ENCODE measurements at regions not wholly inside any gene's neighbourhood (a gene's known extent, or its start where the extent isn't known, plus 50 kb on each side); places are given as distances from the start of the nearest gene placed in this dataset.

DNA sequence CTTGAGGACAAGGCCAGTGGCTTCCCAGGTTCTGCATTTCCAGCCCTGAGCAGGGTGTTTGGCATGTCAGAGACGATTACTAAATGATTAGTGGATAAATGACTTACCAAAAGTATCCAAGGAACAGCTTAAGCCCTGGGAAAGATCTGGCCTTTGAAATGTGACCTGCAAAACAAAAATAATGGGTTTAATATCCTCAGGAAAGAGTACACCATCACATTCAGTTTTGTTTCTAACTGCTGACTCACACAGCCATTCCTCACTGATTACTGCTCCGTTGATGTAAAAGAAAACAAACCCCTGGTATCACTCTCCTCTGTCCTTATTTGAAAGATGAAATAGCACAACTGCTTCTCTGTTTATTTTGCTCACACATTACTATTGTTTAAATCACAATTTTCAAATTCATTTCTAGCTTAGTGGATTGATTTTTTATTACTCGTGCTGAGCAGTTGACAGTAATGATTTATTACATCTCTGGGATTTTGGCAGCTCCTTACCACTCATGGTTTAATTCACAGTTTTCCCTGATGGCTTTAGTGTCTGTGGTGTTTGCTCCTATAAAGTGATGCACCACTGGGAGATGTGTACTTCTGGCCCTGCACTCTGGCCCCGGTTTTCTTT lies 117.0 kb downstream of the CBLL2 start:
- TF ChIP-seq, protein P1, sequence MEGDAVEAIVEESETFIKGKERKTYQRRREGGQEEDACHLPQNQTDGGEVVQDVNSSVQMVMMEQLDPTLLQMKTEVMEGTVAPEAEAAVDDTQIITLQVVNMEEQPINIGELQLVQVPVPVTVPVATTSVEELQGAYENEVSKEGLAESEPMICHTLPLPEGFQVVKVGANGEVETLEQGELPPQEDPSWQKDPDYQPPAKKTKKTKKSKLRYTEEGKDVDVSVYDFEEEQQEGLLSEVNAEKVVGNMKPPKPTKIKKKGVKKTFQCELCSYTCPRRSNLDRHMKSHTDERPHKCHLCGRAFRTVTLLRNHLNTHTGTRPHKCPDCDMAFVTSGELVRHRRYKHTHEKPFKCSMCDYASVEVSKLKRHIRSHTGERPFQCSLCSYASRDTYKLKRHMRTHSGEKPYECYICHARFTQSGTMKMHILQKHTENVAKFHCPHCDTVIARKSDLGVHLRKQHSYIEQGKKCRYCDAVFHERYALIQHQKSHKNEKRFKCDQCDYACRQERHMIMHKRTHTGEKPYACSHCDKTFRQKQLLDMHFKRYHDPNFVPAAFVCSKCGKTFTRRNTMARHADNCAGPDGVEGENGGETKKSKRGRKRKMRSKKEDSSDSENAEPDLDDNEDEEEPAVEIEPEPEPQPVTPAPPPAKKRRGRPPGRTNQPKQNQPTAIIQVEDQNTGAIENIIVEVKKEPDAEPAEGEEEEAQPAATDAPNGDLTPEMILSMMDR (IDR thresholded peaks at IDR 0.05; ENCODE audit: extremely low read depth, missing control alignments): no peak

DNA sequence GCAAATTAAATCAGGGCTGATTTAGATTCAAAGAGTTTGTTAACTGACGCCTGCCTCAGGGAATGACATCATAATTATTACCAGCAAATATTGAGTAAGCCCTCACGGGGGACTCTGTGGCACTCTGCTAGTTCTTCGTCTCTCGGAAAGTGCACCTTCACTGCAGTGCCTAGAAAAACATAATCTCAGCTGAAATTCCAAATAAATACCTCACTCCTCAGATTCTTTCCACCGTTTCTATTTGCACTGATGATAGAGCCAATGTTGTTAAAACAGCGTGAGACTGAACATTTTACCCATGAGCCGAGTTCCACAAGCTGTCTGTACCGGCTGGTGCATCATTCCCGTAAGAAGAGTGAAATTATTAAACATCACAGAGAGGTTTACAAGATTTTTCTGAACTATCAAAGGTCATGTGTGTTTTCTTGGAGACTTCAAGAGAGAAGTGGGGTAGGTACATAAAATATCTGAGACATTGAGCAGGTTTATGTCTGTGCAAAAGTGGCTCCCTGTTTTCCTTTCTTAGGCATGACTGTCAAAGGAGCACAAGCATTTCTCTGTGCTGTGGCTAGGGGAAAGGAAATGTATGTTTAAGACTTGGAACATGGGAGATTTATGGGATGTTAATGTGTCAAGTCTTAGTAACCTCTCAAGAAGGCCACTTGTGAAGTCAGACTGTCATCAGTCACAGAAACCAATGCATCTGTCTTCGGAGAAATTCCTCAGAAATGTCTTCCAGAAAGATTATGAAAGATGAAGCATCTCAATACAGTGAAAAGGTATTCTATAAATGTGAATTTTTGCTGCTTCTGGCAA lies 119.6 kb downstream of the CBLL2 start:
- DNase-seq (ENCODE audit: low spot score): no peak
- TF ChIP-seq, protein P1 (IDR thresholded peaks at IDR 0.05; ENCODE audit: extremely low read depth, missing control alignments): no peak

More for the DNA sequence above, 117.0 kb downstream of the CBLL2 start:
- DNase-seq (ENCODE audit: low spot score): no peak

DNA sequence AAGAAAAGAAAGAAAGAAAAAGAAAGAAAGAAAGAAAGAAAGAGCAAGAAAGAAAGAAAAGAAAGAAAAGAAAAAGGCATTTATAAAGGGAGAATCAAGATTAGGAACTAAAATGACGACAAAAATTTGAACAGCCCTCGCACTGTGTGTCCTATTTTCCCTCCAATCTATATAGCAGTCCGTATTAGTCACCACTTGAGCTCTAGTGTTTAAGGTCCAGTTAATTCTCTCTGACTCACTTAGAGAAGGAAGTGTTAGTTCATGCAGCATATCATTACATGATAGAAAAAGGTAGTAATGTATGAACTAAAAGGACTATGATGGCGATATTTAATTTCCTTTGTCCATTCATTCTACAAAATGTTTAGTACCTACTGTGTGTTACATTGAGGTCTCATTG lies 122.7 kb downstream of the CBLL2 start:
- no peak for DNase-seq (ENCODE audit: low spot score)
- TF ChIP-seq, protein P1 (IDR thresholded peaks at IDR 0.05; ENCODE audit: extremely low read depth, missing control alignments): no peak

DNA sequence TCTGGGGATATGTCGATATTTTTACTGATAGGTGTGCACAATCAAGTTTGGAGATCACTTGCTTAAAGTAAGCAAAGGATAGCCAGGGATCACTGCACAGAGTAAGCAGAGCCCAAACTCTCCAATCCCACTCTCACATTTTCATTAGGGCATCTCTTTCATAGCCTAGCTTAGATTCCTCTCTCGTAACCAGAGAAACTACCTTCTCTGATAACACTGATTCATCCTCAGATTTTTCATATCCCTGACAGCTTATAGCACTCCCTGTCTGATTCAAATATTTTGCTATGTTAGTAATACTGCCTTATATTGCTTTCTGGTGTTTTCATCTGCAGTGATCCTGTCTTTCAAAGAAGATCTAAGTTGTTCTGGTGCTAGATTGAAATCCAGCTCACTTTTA lies 123.7 kb downstream of the CBLL2 start:
- no peak for DNase-seq (ENCODE audit: low spot score)
- TF ChIP-seq, protein P1 (IDR thresholded peaks at IDR 0.05; ENCODE audit: extremely low read depth, missing control alignments): no peak

DNA sequence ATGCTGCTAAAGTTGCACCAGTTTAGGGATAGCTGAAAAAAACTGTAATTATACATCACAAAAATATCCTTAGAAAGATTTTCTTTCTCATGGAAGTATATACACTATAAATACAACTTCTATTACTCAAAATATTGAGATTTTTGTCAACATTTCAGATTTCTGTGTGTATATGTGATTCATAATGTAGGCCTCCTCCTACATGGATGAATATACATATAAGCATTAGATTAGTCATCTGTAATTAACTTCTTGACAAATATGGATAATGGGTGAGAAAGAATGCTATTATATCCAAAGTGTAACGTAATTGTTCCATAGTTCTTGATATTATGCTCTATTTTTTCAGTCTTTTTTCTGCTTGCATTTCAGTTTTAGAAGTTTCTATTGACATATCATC lies 124.9 kb downstream of the CBLL2 start:
- no peak for DNase-seq (ENCODE audit: low spot score)
- TF ChIP-seq, protein P1 (IDR thresholded peaks at IDR 0.05; ENCODE audit: extremely low read depth, missing control alignments): no peak

DNA sequence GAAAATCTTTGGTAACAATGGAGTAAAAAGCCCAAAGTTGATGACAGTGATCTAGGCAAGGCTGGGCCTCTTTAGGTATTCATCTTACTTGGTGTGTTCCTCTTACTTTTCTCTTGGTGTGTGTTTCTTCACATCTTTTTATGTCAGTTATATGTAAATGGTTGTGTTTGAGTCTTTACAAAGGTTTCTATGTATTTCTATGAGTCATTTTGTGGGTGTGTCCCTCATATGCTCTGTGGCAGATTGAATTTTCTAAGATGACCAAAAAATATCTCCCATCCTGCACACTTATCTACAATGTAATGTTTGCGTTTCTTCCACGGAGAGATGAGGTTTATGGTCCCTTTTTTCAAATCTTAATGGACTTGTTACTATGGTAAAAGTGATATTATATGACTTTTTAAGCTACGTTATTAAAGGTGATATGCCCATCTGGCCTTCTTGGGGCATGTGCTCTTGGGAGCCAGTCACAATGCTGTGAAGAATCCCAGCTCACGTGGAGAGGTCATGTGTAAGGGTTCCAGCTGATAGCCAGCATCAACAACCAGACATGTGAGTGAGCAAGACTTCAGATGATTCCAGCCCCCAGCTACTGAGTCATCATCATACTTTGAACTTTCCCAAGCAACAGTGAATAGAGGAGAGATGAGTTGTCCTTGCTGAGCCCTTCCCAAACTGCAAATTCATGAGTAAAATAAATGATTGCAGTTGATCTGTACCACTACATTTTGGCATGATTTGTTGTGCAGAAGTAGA lies 126.9 kb downstream of the CBLL2 start:
- DNase-seq (ENCODE audit: low spot score): no peak
- TF ChIP-seq, protein P1 (IDR thresholded peaks at IDR 0.05; ENCODE audit: extremely low read depth, missing control alignments): no peak

DNA sequence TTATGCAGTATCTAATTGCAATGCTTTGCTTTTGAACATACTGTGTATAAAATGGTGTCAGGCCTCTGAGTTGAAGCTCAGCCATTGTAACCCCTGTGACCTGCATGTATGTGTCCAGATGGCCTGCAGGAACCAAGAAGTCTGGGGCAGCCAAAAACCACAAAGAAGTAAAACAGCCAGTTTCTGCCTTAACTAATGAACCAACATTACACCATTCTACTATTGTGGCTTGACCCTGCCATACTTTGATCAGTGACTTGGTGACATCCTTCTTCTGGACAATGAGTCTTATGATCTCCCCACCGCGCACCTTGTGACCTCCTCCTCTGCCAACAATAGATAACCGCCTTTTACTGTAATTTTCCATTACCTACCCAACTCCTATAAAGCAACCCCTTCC lies 131.6 kb downstream of the CBLL2 start:
- no peak for DNase-seq (ENCODE audit: low spot score)
- TF ChIP-seq, protein P1 (IDR thresholded peaks at IDR 0.05; ENCODE audit: extremely low read depth, missing control alignments): no peak
